Neural progenitor cell (in vitro differentiated cells): ENCODE measurements at regions not wholly inside any gene's neighbourhood (a gene's known extent, or its start where the extent isn't known, plus 50 kb on each side); places are given as distances from the start of the nearest gene placed in this dataset.

Experiments
- DNase-seq: peaks from one replicate; pipeline ENCODE4 v3.0.0-alpha.2; 2016; ENCODE audit warnings: low spot score
- H2AFZ ChIP-seq: fragments of 200-600 bp; sonication (generic); replicated peaks from 2 replicates; pipeline ENCODE4 v1.6.1; 2016; ENCODE audit warnings: antibody characterized with exemption
- H3F3A ChIP-seq: fragments of 200-600 bp; sonication (generic); 2 replicates; pipeline ENCODE4 v1.6.1; 2016; ENCODE audit warnings: antibody characterized with exemption, low read depth
- H3K27ac ChIP-seq: fragments of 200-600 bp; sonication (generic); 2 replicates; pipeline ENCODE4 v1.5.1; 2016; ENCODE audit warnings: mild to moderate bottlenecking
- H3K27me3 ChIP-seq: fragments of 200-600 bp; sonication (generic); 2 replicates; pipeline ENCODE4 v1.6.1; 2016; ENCODE audit warnings: mild to moderate bottlenecking, moderate library complexity
- H3K36me3 ChIP-seq: fragments of 200-600 bp; sonication (generic); 2 replicates; pipeline ENCODE4 v1.5.1; 2016
- H3K4me1 ChIP-seq: fragments of 200-600 bp; sonication (generic); 2 replicates; pipeline ENCODE4 v1.6.1; 2016; ENCODE audit warnings: mixed run types
- H3K4me2 ChIP-seq: fragments of 200-600 bp; sonication (generic); 2 replicates; pipeline ENCODE4 v1.6.1; 2016
- H3K4me3 ChIP-seq: fragments of 200-600 bp; sonication (generic); 2 replicates; pipeline ENCODE4 v1.5.1; 2016
- H3K79me2 ChIP-seq: fragments of 200-600 bp; sonication (generic); 2 replicates; pipeline ENCODE4 v1.6.1; 2016; ENCODE audit warnings: low read depth
- H3K9ac ChIP-seq: fragments of 200-600 bp; sonication (generic); 2 replicates; pipeline ENCODE4 v1.6.1; 2016
- H3K9me3 ChIP-seq: fragments of 200-600 bp; sonication (generic); 2 replicates; pipeline ENCODE4 v1.5.1; 2016; ENCODE audit warnings: low read depth
- H4K20me1 ChIP-seq: fragments of 200-600 bp; sonication (generic); 2 replicates; pipeline ENCODE4 v1.6.1; 2016; ENCODE audit warnings: low read depth
- H3K27ac Mint-ChIP-seq: 3 replicates; pipeline ENCODE4 v1.8.0; 2021; ENCODE audit warnings: mixed read lengths
- H3K27me3 Mint-ChIP-seq: 2 replicates; pipeline ENCODE4 v1.8.0; 2022; ENCODE audit warnings: low read depth, mild to moderate bottlenecking, inconsistent platforms, moderate library complexity, mixed read lengths; ENCODE audit not compliant: insufficient read depth
- H3K36me3 Mint-ChIP-seq: 3 replicates; pipeline ENCODE4 v1.8.0; 2021; ENCODE audit warnings: mixed read lengths
- H3K4me1 Mint-ChIP-seq: 3 replicates; pipeline ENCODE4 v1.8.0; 2021; ENCODE audit warnings: mixed read lengths
- H3K4me3 Mint-ChIP-seq: 3 replicates; pipeline ENCODE4 v1.8.0; 2021; ENCODE audit warnings: mild to moderate bottlenecking, moderate library complexity, mixed read lengths
- H3K9me3 Mint-ChIP-seq: 3 replicates; pipeline ENCODE4 v1.8.0; 2020; ENCODE audit warnings: mixed read lengths
- EZH2 ChIP-seq: fragments of 200-600 bp; sonication (generic); IDR thresholded peaks from 2 replicates; pipeline ENCODE4 v1.6.1; 2017; ENCODE audit warnings: antibody characterized with exemption, mild to moderate bottlenecking, moderate library complexity
- EZH2phosphoT487 ChIP-seq: fragments of 200-600 bp; sonication (generic); IDR thresholded peaks from 2 replicates; pipeline ENCODE4 v1.6.1; 2017; ENCODE audit warnings: antibody characterized with exemption
- TF ChIP-seq, protein P1 (sequence below): fragments of 200-600 bp; sonication (generic); IDR thresholded peaks from 2 replicates; pipeline ENCODE4 v1.5.1; 2017; ENCODE audit warnings: antibody characterized with exemption, mild to moderate bottlenecking

- no peak for TF ChIP-seq EZH2
- no peak for TF ChIP-seq EZH2phosphoT487
- TF ChIP-seq, protein P1, sequence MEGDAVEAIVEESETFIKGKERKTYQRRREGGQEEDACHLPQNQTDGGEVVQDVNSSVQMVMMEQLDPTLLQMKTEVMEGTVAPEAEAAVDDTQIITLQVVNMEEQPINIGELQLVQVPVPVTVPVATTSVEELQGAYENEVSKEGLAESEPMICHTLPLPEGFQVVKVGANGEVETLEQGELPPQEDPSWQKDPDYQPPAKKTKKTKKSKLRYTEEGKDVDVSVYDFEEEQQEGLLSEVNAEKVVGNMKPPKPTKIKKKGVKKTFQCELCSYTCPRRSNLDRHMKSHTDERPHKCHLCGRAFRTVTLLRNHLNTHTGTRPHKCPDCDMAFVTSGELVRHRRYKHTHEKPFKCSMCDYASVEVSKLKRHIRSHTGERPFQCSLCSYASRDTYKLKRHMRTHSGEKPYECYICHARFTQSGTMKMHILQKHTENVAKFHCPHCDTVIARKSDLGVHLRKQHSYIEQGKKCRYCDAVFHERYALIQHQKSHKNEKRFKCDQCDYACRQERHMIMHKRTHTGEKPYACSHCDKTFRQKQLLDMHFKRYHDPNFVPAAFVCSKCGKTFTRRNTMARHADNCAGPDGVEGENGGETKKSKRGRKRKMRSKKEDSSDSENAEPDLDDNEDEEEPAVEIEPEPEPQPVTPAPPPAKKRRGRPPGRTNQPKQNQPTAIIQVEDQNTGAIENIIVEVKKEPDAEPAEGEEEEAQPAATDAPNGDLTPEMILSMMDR: no peak
- no peak overlapping the region for H2AFZ ChIP-seq
- H3K4me1 ChIP-seq: peaks cover 12% of the 10 kb centered on the region
- no peaks in the 10 kb centered on the region for H3K9me3 ChIP-seq
- no peak overlapping the region for H3K4me2 ChIP-seq
- Mint-ChIP-seq H3K27ac (no peak overlapping the region), H3K36me3 (no peaks in the 10 kb centered on the region), H3K9me3 (peaks cover 4% of the 10 kb centered on the region), H3K4me1 (peaks cover 22% of the 10 kb centered on the region), H3K27me3 (peaks cover 3% of the 10 kb centered on the region), H3K4me3 (no peak overlapping the region)
- DNase-seq: no peak
- no peak overlapping the region for H3K4me3 ChIP-seq
- H3F3A ChIP-seq: no peaks in the 10 kb centered on the region
- no peaks in the 10 kb centered on the region for H3K36me3 ChIP-seq
- H3K27ac ChIP-seq: no peak overlapping the region
- H3K27me3 ChIP-seq: no peaks in the 10 kb centered on the region
- no peaks in the 10 kb centered on the region for H3K79me2 ChIP-seq
- no peak overlapping the region for H3K9ac ChIP-seq
- H4K20me1 ChIP-seq: no peaks in the 10 kb centered on the region
Observed at GRCh38 chr2:107001062-107001461, 115.1 kb upstream of the ST6GAL2 start.

DNA sequence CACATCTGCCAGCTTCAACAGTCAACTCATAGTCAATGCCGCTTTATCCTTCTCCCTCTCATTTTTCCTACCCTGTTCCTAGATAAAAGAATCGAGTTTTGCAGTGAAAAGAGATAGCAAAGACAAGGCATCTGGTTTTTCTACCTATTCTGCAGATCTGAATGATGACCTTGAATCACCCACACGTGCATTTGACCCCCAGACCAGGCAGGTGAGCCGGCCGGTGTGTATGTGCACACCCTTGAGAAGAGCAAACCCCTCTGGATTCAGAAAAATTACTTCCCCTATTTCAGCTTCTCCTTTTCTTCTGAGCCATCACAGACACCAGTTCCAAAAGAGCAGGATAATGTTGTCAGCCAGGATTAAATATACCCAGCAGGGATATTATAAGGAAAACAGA lies 115.6 kb upstream of the ST6GAL2 start:
- no peaks in the 10 kb centered on the region for H3K36me3 Mint-ChIP-seq

GRCh38 chr2:107001964-107002696 lies 116.2 kb upstream of the ST6GAL2 start:
- peaks cover 3% of the 10 kb centered on the region for H3K27me3 Mint-ChIP-seq
- no peaks in the 10 kb centered on the region for H4K20me1 ChIP-seq
- peaks cover 19% of the 10 kb centered on the region for H3K4me1 Mint-ChIP-seq
- no peaks in the 10 kb centered on the region for H3K79me2 ChIP-seq
- H3K9ac ChIP-seq: no peak overlapping the region
- H3K36me3 Mint-ChIP-seq: no peaks in the 10 kb centered on the region
- no peak overlapping the region for H3K4me3 Mint-ChIP-seq
- H3K4me1 ChIP-seq: peaks cover 12% of the 10 kb centered on the region
- H3K4me3 ChIP-seq: no peak overlapping the region
- TF ChIP-seq EZH2: no peak
- TF ChIP-seq, protein P1: no peak
- TF ChIP-seq EZH2phosphoT487: no peak
- no peaks in the 10 kb centered on the region for H3K27me3 ChIP-seq
- peaks cover 4% of the 10 kb centered on the region for H3K9me3 Mint-ChIP-seq
- H3K9me3 ChIP-seq: no peaks in the 10 kb centered on the region
- no peak overlapping the region for H3K4me2 ChIP-seq
- DNase-seq: no peak
- no peaks in the 10 kb centered on the region for H3K36me3 ChIP-seq
- H3F3A ChIP-seq: no peaks in the 10 kb centered on the region
- no peak overlapping the region for H3K27ac Mint-ChIP-seq
- no peak overlapping the region for H3K27ac ChIP-seq
- H2AFZ ChIP-seq: no peak overlapping the region

More for the DNA sequence above, 115.6 kb upstream of the ST6GAL2 start:
- H4K20me1 ChIP-seq: no peaks in the 10 kb centered on the region
- no peak overlapping the region for H3K4me3 Mint-ChIP-seq
- H3K9me3 Mint-ChIP-seq: peaks cover 4% of the 10 kb centered on the region
- H3K27me3 ChIP-seq: no peaks in the 10 kb centered on the region
- H3K4me2 ChIP-seq: no peak overlapping the region
- H3K27ac ChIP-seq: no peak overlapping the region
- H3K36me3 ChIP-seq: no peaks in the 10 kb centered on the region
- H3K4me1 Mint-ChIP-seq: peaks cover 21% of the 10 kb centered on the region
- no peaks in the 10 kb centered on the region for H3F3A ChIP-seq
- TF ChIP-seq EZH2 (no peak), EZH2phosphoT487 (no peak)
- TF ChIP-seq, protein P1: no peak
- H3K27me3 Mint-ChIP-seq: peaks cover 3% of the 10 kb centered on the region
- H3K27ac Mint-ChIP-seq: no peak overlapping the region
- no peak overlapping the region for H2AFZ ChIP-seq
- no peaks in the 10 kb centered on the region for H3K9me3 ChIP-seq
- H3K79me2 ChIP-seq: no peaks in the 10 kb centered on the region
- peaks cover 12% of the 10 kb centered on the region for H3K4me1 ChIP-seq
- DNase-seq: no peak
- H3K9ac ChIP-seq: no peak overlapping the region
- H3K4me3 ChIP-seq: no peak overlapping the region
